ENCODE measurements at regions not wholly inside any gene's neighbourhood (a gene's known extent, or its start where the extent isn't known, plus 50 kb on each side); places are given as distances from the start of the nearest gene placed in this dataset.

GRCh38 chr5:6877986-6878828 is 165.0 kb downstream of the TENT4A start (continued):
- no peak for TF ChIP-seq CTCF (IDR thresholded peaks at IDR 0.05; ENCODE audit: control extremely low read depth in 1 of 3, insufficient read depth in 1 of 3, low read depth in 1 of 3, low read length in 3 of 3)

All from H1 (cell line).